NCI-H1694 (cell line): ENCODE measurements at regions not wholly inside any gene's neighbourhood (a gene's known extent, or its start where the extent isn't known, plus 50 kb on each side); places are given as distances from the start of the nearest gene placed in this dataset.

ENCODE experiments used
- DNase-seq: peaks from one replicate; lab custom pipeline; 2025; lab: John Stamatoyannopoulos, UW

GRCh38 chr11:86119077-86119476 is 50.2 kb upstream of the PICALM start:
- DNase-seq = no peak
